ENCODE measurements at regions not wholly inside any gene's neighbourhood (a gene's known extent, or its start where the extent isn't known, plus 50 kb on each side); places are given as distances from the start of the nearest gene placed in this dataset.

DNA sequence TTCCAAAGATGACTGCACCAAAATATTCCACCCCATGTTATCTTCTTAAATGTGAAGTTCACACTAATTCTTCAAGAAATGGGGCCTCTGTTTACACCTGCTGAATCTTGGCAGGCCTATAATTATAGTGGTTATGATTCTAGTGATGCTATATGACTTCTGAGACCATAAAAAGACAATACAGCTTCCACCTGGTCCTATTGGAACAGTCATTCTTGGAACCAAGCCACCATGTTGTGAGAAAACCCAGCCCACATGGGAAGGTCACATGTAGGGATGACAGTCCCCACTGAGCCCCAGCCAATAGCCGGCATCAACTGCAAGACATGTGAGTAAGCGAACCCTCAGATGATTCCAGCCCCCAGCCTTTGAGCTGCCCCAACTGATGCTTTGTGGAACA is 587.5 kb downstream of the MID1IP1 start:
- TF ChIP-seq, protein P1, sequence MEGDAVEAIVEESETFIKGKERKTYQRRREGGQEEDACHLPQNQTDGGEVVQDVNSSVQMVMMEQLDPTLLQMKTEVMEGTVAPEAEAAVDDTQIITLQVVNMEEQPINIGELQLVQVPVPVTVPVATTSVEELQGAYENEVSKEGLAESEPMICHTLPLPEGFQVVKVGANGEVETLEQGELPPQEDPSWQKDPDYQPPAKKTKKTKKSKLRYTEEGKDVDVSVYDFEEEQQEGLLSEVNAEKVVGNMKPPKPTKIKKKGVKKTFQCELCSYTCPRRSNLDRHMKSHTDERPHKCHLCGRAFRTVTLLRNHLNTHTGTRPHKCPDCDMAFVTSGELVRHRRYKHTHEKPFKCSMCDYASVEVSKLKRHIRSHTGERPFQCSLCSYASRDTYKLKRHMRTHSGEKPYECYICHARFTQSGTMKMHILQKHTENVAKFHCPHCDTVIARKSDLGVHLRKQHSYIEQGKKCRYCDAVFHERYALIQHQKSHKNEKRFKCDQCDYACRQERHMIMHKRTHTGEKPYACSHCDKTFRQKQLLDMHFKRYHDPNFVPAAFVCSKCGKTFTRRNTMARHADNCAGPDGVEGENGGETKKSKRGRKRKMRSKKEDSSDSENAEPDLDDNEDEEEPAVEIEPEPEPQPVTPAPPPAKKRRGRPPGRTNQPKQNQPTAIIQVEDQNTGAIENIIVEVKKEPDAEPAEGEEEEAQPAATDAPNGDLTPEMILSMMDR (IDR thresholded peaks at IDR 0.05) = no peak
- no peak for TF ChIP-seq POLR2A (IDR thresholded peaks at IDR 0.05)

All from uterus (tissue), 2 donors.